Lower lobe of right lung (tissue), 2 donors: ENCODE measurements at regions not wholly inside any gene's neighbourhood (a gene's known extent, or its start where the extent isn't known, plus 50 kb on each side); places are given as distances from the start of the nearest gene placed in this dataset.

Experiments used
- ATAC-seq, 2 donors: fragments of 200-7000 bp; cut with Tn5 transposase; one replicate each; pipeline ENCODE4 v1.9.1; 2020 to 2022; ENCODE audit warnings: mild to moderate bottlenecking in 2 of 2, moderate library complexity in 2 of 2
- DNase-seq: peaks from one replicate; pipeline ENCODE4 v3.0.0-alpha.2; 2020
- H3K27ac ChIP-seq: fragments of 200-600 bp; one replicate; pipeline ENCODE4 v1.8.0; 2022
- H3K27me3 ChIP-seq: fragments of 200-600 bp; one replicate; pipeline ENCODE4 v1.8.0; 2022; ENCODE audit warnings: low read depth
- H3K36me3 ChIP-seq: fragments of 200-600 bp; one replicate; pipeline ENCODE4 v1.8.0; 2022; ENCODE audit warnings: mild to moderate bottlenecking
- H3K4me1 ChIP-seq: fragments of 200-600 bp; one replicate; pipeline ENCODE4 v1.8.0; 2022
- H3K4me3 ChIP-seq: fragments of 200-600 bp; one replicate; pipeline ENCODE4 v1.8.0; 2022; ENCODE audit warnings: mild to moderate bottlenecking
- H3K9me3 ChIP-seq: fragments of 200-600 bp; one replicate; pipeline ENCODE4 v1.8.0; 2022
- intact Hi-C: fragments of 100-400 bp; cut with DNase I; formaldehyde crosslinking; loops from one replicate; pipeline ENCODE4 v1.11.0; 2022
- TF ChIP-seq, protein P1 (sequence below): fragments of 200-600 bp; IDR thresholded peaks from one replicate; pipeline ENCODE4 v1.8.0; 2022; ENCODE audit warnings: antibody characterized with exemption, mild to moderate bottlenecking
- donor health status: DM: no; HTN: yes; CAD: no; lungs with severe emphysema.

DNA sequence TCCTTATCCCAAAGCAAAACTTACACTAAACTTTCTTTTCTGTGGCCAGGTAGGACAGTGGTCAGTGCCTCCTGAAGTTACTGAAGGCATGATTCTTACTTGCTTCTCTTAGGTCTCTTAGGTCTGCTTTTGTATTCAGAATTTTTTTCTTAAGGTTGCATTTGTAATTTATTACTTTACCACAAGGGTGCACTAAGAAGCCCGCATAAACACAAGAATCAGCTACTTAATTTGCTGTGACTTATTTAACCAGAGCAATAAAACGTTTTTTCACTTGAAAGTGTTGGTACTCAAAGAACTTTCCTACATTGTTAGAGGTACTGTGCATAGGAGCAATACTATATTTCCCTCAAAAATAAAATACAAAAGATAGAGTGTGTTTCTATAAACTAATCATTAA is 75.4 kb upstream of the LAMA2 start:
- H3K27ac ChIP-seq, result no peak overlapping the region
- no peak overlapping the region for H3K4me3 ChIP-seq
- H3K27me3 ChIP-seq, result no peaks in the 10 kb centered on the region
- DNase-seq (no peak), ATAC-seq (no peak)
- intact Hi-C loops, result no loop called here
- TF ChIP-seq, protein P1, sequence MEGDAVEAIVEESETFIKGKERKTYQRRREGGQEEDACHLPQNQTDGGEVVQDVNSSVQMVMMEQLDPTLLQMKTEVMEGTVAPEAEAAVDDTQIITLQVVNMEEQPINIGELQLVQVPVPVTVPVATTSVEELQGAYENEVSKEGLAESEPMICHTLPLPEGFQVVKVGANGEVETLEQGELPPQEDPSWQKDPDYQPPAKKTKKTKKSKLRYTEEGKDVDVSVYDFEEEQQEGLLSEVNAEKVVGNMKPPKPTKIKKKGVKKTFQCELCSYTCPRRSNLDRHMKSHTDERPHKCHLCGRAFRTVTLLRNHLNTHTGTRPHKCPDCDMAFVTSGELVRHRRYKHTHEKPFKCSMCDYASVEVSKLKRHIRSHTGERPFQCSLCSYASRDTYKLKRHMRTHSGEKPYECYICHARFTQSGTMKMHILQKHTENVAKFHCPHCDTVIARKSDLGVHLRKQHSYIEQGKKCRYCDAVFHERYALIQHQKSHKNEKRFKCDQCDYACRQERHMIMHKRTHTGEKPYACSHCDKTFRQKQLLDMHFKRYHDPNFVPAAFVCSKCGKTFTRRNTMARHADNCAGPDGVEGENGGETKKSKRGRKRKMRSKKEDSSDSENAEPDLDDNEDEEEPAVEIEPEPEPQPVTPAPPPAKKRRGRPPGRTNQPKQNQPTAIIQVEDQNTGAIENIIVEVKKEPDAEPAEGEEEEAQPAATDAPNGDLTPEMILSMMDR, result peak; percentile 29
- no peaks in the 10 kb centered on the region for H3K4me1 ChIP-seq
- H3K36me3 ChIP-seq, result no peaks in the 10 kb centered on the region
- H3K9me3 ChIP-seq, result no peaks in the 10 kb centered on the region

DNA sequence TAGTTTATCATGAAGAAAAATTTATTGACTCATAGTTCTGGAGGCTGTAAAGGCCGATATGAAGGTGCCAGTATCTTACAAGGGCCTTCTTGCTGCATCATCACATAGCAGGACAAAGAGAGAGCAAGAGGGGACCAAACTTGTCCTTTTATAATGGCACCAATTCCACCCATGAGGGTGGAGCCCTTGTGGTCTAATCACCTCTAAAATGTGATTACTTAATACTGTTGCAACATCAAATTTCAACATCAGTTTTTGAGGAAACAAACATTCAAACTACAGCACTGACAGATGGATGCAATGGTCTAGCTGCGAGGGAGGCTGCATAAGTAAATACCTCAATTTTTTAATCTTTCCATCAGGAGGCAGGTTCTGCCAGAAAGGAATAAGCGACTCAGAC is 76.7 kb upstream of the LAMA2 start:
- ATAC-seq, result no peak
- intact Hi-C loops, result no loop called here

DNA sequence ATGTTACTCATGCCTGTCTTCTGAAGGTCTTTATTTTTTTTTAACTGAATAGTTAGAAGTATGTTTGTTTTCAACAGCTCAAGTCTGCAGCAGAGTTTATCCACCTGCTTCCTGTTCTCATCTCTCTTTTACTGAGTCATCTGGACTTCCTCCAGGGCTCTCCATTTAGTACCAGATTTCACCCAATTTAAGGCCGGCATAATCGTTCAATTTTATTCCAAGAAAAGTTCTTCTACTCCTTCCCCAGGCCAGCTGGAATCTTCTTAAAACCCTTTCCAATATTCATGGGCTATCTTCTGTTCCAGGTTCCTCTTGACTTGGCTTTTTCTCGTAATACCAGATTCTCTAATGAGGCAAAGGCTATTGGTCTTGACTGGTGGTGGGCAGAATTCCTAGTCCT is 79.0 kb upstream of the LAMA2 start:
- no peak overlapping the region for H3K27ac ChIP-seq
- intact Hi-C loops, result no loop called here

More for the DNA sequence above, 76.7 kb upstream of the LAMA2 start:
- Histone ChIP-seq H3K4me3 (no peak overlapping the region), H3K27ac (no peak overlapping the region), H3K27me3 (no peaks in the 10 kb centered on the region), H3K4me1 (no peaks in the 10 kb centered on the region), H3K36me3 (no peaks in the 10 kb centered on the region), H3K9me3 (no peaks in the 10 kb centered on the region)
- DNase-seq, result no peak
- TF ChIP-seq, protein P1, result no peak

DNA sequence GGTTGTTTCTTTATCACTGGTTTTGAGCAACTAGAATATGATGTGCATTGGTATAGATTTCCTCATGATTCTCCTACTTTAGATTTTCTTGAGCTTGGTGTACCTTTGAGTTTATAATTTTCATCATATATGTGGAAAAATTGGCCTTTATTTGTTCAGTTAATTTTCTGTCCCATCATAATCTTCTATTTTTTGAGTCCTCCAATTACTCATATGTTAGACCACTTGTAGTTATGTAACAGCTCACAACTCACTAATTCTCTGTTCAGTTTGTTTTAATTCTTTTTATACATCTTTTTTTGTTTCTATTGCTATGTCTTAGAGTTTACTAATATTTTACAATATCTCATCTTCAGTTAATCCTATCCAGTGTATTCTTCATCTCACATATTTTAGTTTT is 81.3 kb upstream of the LAMA2 start:
- H3K27ac ChIP-seq, result no peak overlapping the region
- TF ChIP-seq, protein P1, result no peak
- H3K4me3 ChIP-seq, result no peak overlapping the region
- no peaks in the 10 kb centered on the region for H3K27me3 ChIP-seq
- intact Hi-C loops, result no loop called here
- no peaks in the 10 kb centered on the region for H3K36me3 ChIP-seq
- DNase-seq (no peak), ATAC-seq (no peak)
- H3K9me3 ChIP-seq, result no peaks in the 10 kb centered on the region
- H3K4me1 ChIP-seq, result no peaks in the 10 kb centered on the region

More for the DNA sequence above, 79.0 kb upstream of the LAMA2 start:
- ATAC-seq (no peak), DNase-seq (no peak)
- no peak overlapping the region for H3K4me3 ChIP-seq
- no peaks in the 10 kb centered on the region for H3K27me3 ChIP-seq
- H3K9me3 ChIP-seq, result no peaks in the 10 kb centered on the region
- no peaks in the 10 kb centered on the region for H3K4me1 ChIP-seq
- no peaks in the 10 kb centered on the region for H3K36me3 ChIP-seq
- TF ChIP-seq, protein P1, result no peak

DNA sequence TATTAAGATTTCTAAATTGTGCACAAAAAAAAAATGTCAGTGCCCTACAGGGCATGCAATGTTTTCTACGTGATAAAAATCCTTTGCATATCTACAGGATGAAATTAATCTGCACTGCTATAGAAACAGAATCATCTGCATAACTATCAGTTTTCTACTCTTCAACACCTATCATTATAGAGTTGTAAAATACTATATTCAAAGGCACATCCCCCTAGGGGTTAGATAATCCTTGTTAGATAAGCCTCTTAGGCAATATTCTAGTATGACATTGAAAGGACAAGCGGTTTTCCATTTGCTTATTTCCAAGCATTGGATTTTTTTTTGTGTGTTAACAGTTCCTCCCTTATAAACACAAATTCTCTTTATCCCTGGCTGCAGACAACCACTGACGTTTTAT is 98.7 kb upstream of the LAMA2 start:
- intact Hi-C loops, result no loop called here
- no peak for ATAC-seq
- no peaks in the 10 kb centered on the region for H3K36me3 ChIP-seq
- no peaks in the 10 kb centered on the region for H3K27me3 ChIP-seq
- H3K4me1 ChIP-seq, result no peaks in the 10 kb centered on the region
- no peak overlapping the region for H3K4me3 ChIP-seq
- H3K9me3 ChIP-seq, result no peaks in the 10 kb centered on the region
- H3K27ac ChIP-seq, result no peak overlapping the region
- DNase-seq, result no peak
- TF ChIP-seq, protein P1, result no peak

DNA sequence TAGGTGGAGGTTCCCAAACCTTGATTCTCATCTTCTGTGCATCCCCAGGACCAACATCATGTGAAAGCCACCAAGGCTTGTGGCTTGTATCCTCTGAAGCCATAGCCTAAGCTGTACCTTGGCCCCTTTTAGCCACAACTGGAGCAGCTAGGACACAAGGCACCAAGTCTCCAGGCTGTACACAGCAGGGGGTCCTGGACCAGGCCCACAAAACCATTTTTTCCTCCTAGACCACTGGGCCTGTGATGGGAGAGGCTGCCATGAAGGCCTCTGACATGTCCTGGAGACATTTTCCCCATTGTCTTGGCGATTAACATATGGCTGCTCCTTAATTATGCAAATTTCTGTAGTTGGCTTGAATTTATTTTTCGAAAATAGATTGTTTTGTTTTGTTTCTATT is 114.8 kb upstream of the LAMA2 start:
- Histone ChIP-seq H3K4me1 (no peaks in the 10 kb centered on the region), H3K9me3 (no peaks in the 10 kb centered on the region), H3K27ac (no peak overlapping the region), H3K27me3 (no peaks in the 10 kb centered on the region), H3K4me3 (no peak overlapping the region), H3K36me3 (no peaks in the 10 kb centered on the region)
- TF ChIP-seq, protein P1, result no peak
- ATAC-seq (no peak), DNase-seq (no peak)
- intact Hi-C loops, result no loop called here
